Loucy (cell line): ENCODE measurements at regions not wholly inside any gene's neighbourhood (a gene's known extent, or its start where the extent isn't known, plus 50 kb on each side); places are given as distances from the start of the nearest gene placed in this dataset.

Experiments used
- CTCF ChIP-seq: fragments of 200-600 bp; sonication (generic); conservative IDR thresholded peaks from 2 replicates; pipeline ENCODE4 v1.5.1; 2014; ENCODE audit warnings: mild to moderate bottlenecking, antibody characterized with exemption, low read length
- EZH2phosphoT487 ChIP-seq: fragments of 200-600 bp; IDR thresholded peaks from 2 replicates; pipeline ENCODE4 v1.6.1; 2018; ENCODE audit warnings: antibody characterized with exemption, mild to moderate bottlenecking, moderate library complexity, borderline replicate concordance

GRCh38 chr21:16879479-16879878 is 633.4 kb upstream of the CXADR start:
- TF ChIP-seq CTCF, result no peak
- no peak for TF ChIP-seq EZH2phosphoT487
